HG02588 (cell line): ENCODE measurements at regions not wholly inside any gene's neighbourhood (a gene's known extent, or its start where the extent isn't known, plus 50 kb on each side); places are given as distances from the start of the nearest gene placed in this dataset.
"Not testable (repeated sequence)": the region's sequence is repeated elsewhere in the genome, so short reads cannot be mapped to it uniquely, and the experiment has no call there.

Source experiments
- ATAC-seq: cut with Tn5 transposase; IDR thresholded peaks from one replicate; pipeline ENCODE4 v1.9.1; 2021; ENCODE audit warnings: mild to moderate bottlenecking, moderate library complexity; ENCODE audit not compliant: unreplicated experiment

DNA sequence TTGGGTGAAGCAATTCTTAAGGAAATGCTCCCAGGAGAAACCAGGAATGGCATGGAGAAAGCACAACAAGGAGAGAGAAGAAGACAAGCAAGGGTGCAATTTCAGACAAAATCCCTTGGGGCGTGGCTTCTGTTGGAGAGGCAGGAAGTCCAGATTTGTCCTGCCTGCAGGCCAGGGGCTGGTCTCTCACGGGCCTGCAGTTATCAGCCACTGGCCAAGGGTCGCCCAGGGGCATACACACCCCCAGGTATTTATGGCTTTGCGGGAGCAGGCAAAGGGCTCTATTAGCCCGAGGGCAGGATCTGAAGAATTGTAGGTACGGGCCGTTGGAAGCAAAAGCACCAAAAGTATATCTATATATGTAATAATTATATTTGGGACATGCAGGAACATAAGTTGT lies 87.7 kb downstream of the IYD start:
- ATAC-seq: no peak

DNA sequence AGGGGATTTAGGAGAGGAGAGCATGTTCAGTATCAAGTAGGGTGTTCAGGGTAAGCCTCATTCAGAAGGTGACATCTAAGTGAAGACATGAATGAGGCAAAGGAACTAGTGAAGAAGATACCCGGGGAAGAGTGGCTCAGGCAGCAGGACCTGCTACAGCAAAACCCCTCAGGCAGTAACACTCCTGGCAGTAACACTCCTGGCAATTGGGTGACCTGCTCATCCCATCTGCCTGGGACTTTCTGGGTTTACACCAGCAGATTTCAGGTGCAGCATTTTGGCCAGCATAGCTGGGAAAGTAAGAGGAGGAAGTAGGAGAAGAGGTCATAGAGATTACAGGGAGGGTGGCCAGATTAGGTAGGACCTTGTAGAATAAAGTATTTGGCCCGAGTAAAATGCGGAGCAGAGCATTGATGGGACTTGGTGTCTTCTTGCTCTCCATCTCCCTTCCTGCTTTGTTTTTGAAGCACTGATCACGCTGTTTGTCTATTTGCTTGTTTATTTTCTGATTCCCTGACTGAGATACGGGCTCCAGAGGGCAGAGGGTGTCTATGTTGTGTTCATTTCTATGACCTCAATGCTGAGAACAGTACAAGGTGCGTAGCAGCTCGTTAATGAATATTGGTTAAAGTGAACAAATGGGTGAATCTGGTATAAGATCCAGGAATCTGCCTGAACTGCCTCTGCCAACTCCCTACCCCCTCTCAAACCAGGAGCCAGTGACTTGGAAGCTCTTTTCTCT lies 88.3 kb downstream of the IYD start:
- ATAC-seq: no peak

DNA sequence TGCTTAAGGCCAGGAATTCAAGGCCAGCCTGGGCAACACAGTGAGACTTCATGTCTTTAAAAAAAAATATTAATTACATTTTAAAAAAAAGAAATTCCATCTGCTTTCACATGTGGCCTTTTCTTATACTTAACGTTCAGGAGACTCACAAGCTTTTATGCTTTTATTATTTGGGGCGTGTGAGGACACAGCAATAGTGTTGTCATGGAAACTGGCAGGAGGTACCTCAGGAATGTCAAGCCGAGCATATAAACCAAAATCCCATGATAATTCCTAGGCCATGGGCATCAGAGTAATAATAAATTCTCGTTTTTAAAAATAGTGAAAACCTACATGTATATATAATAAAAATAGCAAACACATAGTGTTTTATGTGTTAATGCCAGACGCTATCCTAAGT lies 89.8 kb downstream of the IYD start:
- ATAC-seq: no peak

DNA sequence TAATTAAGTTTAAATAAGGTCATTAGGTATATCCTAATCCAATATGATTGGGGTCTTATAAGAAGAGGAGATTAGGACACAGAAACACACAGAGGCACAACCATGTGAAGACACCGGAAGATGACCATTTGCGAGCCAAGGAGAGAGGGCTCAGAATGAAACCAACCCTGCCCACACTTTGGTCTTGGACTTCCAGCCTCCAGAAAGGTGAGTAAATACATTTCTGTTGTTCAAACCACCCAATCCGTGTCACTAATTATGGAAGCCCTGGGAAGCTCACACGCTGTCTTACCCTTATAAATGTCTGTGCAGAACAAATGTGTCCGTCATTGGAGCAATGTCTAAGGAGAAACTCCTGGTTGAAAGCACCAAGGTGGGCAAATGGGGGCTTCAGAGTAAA lies 95.0 kb downstream of the IYD start:
- no peak for ATAC-seq

DNA sequence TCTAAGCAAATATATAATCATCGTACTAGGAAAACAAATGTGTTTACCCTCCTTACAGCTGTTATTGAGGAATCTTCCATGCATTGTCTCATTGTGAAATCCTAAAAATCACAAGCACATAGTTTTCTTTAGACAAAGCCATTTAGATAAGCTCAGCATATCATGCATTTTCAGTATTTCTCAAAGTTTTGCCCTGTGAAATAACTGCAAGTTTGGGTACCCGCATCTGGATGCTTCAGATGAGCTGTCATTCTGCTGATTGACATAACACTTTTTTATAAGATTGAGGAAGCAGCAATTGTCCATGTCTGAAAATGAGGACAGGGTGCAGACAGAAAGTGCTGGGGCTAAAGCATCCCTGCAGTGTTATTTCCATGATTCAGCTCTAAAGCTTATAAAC lies 96.2 kb downstream of the IYD start:
- ATAC-seq: no peak

DNA sequence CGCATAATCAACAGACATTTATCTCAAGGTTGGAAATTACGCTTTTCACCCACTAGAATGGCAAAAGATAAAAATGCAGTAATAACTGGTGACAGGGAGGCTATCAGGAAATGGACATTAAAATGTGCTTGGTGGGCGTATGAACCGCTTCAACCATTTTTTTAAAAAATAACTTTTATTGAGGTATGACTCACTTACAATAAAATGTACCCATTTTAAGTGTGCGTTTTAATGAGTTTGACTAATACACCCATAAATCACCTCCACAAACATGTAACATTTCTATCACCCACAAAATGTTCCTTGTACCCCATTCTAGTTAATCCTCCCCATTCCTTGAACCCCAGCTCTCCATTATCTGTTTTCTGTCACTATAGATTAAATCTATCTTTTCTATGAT lies 96.8 kb downstream of the IYD start:
- no peak for ATAC-seq

DNA sequence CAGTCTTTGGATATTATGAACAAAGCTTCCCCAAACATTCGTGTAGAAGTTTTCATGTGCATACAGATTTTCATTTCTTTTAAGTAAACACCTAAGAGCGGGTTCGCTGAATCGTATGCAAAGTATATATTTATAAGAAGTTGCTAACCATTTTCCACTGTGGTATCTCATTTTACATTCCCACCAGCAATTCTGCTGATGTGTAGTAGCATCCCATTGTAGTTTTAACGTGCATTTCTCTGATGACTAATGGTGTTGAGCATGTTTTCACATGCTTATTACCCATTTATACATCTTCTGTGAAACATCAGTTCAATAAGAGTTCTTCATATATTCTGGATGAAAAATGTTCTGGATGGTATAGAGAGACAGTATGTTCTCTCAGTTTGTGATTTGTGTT lies 97.4 kb downstream of the IYD start:
- ATAC-seq: no peak

DNA sequence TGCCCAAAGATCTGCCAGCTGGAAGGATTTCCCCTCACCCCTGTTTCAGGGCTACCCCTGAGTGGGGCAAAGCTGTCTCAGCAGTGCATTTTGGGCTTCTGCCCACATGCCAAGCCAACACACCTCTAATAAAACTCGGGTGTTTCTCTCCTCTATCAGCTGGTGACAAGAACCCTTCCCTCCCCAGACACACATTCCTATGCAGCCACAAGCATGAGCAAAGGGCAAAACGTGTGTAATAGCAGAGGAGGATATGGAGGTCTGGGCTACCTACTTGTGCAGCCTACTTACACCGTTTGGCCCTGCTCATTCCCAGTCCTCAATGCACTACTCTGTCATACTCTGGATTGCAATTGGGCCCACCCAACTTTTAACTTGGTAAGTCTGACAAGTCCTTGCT lies 101.3 kb downstream of the IYD start:
- no peak for ATAC-seq

DNA sequence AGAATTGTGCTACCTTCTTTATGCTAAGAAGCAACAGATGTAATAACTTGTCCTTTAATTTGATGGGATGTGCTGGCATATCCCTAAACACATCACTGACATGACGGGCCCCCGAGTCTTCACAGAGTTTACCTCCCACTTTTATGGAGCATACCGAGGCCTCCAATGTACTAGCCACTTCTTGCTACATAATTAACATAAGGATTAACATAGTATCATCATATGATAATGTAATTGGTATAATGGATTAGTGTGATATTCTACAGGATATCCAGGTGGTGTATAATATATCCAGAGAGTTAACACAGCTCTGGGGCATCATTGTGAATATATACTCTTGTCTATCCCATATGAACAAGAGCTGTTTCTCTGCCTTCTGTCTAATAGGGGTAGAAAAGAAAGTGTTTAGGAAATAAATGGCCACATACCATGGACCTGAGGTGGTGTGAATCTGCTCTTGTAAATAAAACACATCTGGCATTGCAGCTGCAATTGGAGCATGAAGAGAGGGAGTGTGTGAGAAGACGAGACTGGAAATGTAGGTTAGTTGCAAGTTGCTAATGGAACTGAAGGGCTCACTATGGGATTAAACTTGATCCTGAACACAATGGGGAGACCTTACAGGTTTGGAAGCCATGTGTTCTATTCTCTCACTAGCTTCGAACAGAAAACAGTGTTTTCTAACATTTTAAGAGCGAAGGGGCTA lies 102.3 kb downstream of the IYD start:
- ATAC-seq: no peak

DNA sequence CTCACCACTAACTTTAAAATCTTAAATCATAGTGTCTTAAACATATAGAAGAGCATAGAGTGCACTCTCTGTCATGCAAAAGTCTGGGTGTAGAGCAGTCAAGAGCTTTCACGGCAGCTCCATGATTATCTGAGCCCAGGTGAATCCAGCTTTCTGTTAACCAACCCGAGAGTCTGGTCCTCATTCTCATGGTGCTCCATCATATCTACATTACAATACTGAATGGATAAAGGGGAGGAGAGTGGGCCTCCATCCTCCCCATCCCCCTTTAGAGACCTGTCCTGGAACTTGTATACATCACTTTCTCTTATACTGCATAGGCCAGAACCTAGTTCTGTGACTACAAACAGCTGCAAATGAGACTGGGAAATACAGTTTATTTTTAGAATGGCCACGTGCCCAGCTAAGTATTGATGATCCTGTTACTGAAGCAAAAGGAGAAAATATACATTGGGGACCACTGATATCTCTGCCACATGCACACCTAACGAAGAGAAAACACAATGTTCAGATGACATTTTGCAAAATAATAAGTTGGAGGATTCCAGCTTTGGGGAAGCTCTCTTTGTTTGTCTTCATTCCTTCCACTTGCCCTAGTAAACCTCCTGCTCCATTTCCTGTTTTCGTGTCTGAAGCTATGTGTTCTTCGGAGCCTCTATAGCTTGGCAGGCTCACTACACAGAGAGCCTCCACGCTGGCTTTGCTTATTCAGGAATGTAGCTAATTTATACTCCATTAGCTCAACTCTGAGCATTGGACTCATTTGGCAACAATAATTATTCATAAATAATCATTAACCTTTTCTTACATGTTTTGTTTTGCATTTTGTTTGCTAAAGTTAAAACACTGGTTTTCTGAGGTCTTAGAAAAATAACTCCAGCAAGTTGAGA lies 110.1 kb downstream of the IYD start:
- ATAC-seq: no peak

DNA sequence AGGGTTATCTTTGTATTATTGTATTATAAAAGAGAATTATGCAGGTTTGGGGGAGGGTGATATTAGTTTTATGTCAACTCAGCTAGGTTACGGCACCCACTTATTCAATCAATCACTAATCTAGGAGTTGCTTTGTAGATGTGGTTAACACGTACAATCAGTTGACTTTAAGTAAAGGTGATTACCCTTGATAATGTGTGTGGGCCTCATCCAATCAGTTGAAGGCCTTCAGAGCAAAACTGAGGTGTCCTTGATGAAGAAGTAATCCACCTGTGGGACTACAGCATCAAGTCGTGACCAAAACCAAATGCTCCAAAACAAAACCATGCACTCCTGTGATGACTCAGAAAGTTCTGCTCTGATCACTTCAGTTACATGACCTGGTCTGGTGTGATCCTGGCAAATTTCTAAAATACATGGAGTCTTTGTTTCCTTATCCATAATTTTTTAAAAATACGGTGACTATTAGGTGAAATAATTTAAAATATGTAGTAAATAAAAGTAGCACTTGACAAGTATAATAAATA lies 114.1 kb downstream of the IYD start:
- no peak for ATAC-seq

DNA sequence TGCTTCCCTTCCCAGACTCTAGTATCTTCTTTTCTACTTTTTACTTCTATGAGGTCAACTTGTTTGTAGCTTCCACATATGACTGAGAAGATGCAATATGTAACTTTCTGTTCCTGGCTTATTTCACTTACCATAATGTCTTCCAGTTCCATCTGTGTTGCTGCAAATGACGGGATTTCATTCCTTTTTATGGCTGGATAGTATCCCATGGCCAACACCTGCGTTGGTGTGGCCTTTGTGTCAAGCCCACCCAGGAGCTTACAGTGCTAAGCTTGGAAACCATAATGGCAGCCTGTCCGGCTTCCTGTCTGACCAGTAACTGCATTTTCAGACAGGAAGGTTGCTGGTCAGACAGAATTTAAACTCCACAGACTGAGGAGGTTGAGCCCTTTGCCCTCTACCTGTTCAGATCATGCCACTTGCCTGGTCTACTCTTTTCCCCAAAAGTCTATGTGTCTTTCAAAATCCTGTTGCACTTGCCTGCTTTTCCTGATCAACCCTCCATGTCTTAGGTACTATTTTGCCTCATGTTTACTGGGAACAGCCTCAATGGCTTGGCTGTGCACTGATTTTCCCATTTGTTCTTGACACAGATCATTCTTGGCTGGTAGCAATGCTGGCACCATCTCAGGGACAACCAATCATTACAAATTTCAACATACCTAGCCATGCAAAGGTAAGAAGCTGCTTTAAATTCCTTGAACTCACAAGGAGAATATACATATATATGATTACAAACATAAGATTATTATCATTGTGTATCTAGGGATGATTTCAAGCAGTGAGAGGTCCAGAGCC lies 114.3 kb upstream of the PLEKHG1 start:
- no peak for ATAC-seq

DNA sequence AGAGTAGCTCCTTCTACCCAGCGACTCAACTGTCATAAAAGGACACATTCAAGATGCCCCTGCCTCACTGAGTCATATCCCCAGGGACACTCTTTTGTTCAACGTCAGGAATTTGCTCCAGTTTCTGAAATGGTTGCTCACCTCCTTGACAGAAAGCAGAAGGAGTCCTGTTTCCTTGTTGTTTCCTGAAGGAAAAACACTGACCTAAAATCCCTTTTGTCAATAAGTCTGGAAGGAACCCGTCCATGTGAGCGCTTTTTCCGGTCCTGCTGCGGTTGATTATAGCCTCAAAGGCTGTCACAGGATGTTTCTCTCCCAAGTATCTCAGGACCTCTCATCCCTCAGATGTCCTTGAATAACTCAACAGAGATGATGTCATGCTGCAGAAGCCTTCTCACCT lies 113.6 kb upstream of the PLEKHG1 start:
- ATAC-seq: no peak

DNA sequence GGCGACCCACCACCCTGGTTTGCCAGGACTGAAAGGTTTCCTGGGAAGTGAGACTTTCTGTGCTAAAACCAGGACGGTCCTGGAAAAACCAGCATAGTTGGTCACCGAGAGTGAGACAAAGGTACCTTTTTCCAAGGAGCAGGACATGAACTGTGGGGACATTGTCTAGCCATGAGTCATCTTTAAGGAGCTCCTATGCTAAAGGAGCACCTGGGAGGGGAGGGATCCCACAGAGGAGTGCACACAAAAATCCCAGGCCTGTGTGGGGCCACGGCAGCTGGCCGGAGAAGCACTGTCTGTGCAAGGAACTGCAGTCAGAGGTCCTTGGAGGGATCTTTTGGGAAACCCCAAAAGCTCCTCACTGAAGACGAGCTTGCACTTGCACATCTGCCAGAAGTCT lies 109.1 kb upstream of the PLEKHG1 start:
- peak; percentile 2 for ATAC-seq

DNA sequence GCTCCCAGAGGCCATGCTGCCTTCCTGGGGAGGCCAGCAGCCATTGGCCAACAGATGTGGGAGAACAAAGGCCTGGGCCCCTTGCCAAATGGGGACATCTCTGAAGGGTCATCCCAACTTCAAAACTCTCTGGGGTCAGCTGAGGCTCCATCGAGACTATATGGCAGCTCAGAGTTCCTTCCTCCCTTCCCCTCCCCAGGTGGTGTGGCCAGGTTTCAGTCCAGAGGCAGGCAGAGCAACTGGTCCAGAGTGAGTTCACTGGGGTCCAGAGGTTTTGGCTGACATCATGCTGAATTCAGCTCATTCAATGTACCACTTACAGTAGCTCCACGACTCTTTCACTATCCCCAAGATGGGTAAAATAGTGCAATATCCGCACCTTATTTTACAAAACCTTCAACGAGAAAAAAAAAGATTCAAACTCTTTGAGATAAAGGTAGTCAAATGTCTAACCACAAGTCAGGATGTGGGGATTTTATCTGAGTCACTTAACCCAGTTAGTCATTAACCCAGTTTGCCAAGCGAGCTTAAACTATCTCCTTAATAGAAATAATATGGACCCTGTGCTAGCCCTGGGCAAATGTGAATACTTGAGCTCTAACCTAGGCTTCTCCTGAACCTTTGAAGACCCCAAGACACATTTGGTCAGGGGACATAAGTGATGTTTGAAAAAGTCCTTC lies 108.4 kb upstream of the PLEKHG1 start:
- peak; percentile 89 for ATAC-seq

DNA sequence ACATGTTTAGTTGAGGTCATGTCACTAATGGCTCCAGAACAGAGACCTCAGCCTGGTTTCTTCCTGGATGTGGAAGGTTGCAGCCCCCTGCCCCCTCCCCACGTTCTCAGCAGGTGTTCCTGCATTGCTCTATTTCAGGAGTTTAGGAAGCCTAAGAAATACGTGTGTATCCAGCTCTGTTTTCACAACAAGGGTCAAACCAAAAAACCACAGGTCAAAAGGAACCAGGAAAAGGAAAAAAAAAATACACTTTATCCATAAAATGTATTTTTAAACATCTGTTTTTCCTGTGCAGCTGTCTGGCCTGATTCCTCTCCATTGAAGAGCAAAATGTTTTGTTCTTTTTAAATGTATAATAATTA lies 107.9 kb upstream of the PLEKHG1 start:
- peak; percentile 18 for ATAC-seq

DNA sequence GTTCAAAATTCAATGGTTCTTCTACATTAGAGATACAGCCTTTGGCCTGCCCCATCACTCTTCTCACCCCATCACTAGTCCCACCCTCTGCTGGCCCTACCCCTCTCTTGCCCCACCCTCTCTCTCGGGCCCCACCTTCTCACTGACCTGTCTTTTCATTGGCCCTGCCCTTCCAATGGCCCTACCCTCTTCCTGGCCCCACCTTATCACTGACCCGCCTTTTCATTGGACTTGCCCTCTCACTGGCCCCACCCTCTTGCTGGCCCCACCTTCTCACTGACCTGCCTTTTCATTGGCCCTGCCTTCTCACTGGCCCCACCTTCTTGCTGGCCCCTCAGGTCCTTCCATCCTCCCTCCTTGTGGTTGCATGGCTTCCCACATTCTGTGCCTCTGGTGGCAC lies 107.2 kb upstream of the PLEKHG1 start:
- ATAC-seq: no peak

DNA sequence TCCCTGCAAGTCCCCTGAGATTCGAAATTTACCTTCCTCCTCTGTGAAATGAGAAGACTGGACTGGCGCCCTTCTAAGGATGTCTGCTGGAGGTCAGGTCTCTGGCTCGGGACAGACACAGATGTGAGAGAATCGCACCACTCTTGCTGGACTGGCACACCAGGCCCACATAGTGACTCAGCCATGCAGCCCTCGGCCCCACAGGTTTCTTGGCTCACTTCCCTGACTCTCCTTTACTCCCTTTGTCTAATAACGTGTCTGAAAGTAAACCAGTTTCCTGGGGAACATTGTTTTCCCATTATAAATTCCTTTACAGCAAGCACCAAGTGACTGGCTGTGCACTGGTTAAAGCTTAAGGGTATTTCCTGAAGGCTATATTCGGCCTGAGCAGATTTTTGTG lies 106.7 kb upstream of the PLEKHG1 start:
- no peak for ATAC-seq

DNA sequence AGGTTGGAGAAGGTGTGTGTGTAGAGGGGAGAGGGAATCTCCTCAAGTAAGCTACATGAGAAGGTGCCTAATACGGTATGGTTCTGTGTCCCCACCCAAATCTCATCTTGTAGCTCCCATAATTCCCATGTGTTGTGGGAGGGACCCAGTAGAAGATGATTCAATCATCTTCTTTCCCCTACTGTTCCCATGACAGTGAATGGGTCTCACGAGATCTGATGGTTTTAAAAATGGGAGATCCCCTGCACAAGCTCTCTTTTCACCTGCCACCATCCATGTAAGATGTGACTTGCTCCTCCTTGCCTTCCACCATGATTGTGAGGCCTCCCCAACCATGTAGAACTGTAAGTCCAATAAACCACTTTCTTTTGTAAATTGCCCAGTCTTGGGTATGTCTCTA lies 106.1 kb upstream of the PLEKHG1 start:
- not testable (repeated sequence) for ATAC-seq

DNA sequence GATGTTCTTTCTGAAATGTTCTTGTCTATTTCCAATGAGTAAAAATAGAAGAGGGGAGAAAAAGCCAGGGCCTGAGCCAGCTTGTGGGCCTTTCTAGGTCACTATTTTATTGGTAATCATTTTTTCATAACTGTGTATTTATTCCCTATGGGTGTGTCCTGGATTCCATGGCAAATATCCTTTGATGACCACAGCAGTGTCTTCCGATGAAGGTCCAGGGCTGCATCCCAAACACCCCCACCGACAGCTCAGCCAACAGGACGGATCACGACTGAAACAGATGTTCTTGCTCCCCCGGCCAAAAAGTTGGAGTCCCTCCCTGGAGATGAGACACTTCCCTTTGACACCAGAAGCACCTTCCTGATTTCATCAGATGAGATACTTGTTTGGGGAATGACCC lies 105.4 kb upstream of the PLEKHG1 start:
- ATAC-seq: no peak
